HG03432 (cell line): ENCODE measurements at regions not wholly inside any gene's neighbourhood (a gene's known extent, or its start where the extent isn't known, plus 50 kb on each side); places are given as distances from the start of the nearest gene placed in this dataset.

Experiments used
- ATAC-seq: cut with Tn5 transposase; IDR thresholded peaks from one replicate; pipeline ENCODE4 v1.9.1; 2021; ENCODE audit warnings: mild to moderate bottlenecking, moderate library complexity; ENCODE audit not compliant: unreplicated experiment

DNA sequence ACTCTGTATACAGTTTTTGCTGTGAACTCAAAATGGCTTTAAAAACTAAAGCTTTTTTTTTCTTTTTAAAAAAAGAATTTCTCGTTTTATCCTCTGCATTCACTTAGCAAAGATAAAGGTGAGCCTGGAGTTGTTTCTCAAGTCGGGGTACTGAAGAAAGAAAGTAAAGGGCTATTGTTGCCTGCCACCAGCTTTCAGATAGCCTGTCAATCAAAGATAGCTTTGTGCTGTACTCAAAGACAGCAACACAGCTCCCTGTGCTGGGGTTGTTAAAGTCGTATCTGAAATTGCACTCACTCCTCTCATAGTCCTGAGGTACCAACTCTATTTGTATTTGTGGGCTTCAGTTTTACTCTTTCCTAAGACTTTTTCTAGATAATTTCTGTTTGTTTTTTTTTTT is 710.1 kb upstream of the ID4 start:
- ATAC-seq, result no peak

DNA sequence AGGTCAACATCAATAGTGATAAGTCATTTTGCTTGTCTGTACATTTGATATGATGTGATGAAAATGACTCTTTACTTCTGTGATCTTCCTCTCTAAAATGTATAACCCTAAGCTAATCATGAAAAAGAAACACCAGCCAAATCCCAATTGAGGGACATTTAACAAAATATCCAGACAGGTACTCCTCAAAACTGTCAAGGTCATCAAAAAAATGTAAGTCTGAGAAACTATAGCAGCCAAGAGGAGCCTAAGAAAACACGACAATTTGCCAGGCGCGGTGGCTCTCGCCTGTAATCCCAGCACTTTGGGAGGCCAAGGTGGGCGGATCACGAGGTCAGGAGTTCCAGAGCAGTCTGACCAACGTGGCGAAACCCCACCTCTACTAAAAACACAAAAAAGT is 708.5 kb upstream of the ID4 start:
- no peak for ATAC-seq

DNA sequence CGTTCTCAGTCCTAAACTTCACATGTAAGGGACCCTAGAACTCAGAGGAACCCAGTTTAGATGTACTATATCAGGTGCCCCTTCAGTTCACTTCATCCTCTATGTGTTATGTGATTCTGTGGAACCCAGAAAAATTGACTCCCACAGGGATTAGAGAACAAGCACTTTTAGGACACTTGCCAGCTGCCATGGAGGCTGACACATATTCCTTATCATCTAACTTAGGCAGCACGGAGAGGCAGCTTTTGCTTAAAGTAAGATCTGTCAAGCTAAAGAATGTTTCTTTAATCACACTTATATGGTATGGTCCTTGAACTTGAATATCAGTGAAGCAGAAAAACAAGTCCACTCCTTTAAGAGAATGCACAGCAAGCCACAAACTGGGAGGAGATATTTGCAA is 701.5 kb upstream of the ID4 start:
- no peak for ATAC-seq

DNA sequence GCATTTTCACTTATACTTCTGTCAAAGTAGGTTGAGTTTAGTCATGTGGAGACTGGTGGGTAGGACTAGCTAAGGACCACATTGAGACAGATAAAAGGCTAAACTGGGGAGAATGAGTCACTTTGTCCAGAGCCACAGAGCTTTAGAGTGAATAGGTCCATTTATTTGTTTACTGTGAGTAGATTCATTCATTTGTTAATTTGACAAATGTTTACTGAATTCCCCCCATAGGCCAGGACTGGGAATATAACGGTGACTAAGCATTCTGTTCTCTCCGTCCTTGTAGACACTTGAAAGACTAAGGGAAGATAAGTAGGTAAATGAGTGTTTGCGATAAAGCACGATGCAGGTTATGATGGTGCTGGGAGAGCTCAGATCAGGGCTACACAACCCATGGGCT is 699.7 kb upstream of the ID4 start:
- no peak for ATAC-seq

DNA sequence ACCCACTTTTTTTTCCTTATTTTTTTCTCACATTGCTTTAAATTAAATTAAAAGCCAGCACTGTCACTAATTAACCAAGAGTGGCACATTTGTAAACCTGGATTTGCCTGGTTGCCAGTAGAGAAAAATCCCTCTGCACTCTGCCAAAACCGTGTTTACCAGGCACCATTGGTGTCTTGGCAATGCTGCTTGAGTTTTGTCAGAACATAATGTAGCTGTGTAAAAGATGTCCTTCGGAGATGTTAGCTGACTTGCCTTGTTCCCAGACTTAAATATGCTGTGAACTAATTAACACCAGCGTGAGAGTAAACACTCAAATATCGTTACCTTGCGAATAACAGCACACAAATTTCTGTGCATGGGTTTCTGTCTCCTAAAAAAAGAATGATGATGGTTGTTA is 694.9 kb upstream of the ID4 start:
- ATAC-seq, result no peak

DNA sequence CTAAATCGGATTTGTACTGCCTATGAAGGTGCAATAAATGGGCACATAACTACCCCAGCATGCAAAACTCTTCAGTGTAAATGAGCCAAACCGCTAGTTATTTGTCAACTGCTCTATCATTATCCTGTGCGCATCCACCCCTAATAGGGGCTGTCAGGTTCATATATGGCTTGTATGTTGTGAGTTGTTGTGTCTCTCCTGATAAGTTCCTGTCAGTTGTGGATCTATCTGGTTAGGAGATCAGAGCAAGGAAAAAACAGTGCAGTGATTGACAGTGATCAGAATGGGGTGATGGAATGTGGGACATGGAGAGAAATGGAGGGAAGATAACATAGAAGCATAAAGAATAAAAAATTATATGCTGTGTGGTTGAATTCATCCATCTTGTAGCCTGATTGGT is 686.9 kb upstream of the ID4 start:
- no peak for ATAC-seq

DNA sequence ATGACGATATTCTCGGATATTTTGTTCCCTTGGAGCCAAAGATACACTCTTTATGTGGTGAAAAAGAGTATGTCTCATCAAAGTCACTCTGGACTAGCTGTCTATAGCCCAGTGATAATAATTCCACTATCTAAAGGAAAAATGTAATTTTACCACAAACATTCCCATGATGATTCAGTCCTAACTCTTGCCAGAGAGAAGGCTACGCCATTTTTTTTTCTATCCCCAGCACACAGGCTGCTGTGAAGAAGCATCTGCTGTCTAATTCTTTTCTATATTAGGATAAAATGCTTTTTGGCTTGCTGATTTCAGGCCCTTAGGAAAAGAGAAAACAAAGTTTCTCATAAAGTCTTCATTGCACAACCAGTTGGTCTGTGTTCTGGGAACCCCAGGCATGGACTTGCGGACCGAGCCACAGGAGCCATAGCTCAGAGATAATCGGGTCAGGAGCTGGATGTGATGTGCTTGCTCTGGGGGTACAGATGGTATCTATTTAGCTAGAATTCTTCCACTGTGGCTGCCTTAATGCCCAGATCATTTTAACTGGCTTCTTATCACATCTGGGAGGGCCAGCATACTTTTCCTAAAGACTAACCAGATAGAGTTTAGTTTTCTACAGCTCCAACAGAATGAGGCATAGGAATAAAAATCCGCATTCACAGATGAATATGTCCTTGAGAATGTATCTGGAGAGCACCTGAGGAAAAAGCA is 683.7 kb upstream of the ID4 start:
- no peak for ATAC-seq

DNA sequence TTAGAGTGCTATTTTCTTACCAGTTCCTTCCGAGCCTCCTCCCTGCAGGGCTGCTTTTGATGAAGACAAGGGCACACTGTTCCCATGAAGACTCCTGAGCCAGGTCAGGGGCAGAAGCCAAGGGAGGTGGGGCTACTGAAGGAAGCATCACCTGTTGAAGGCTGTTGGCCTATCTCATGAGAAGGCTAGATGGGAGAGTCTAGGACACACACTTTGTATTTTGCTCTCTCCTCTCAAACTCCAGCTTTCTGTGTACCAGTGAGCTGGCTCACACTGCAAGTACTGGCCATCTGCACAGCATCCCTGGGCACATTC is 683.2 kb upstream of the ID4 start:
- ATAC-seq, result no peak

DNA sequence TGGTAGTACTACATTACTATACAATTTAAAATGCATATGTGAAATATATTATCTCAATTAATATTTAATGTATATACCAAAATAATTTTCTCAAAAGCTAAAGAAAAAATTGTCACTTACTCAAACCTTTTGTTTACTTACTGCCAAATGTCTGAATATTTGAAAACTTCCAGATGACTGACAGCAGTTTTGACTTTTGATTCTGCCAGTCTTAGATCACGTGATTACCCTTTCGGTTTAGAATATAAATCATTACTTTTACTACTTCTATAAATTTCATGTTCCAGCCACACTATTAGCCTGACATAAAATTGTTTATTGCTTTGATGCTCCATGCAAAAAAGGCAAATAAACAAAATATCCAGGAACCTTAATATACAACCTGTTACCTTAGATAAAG is 680.7 kb upstream of the ID4 start:
- ATAC-seq, result no peak

DNA sequence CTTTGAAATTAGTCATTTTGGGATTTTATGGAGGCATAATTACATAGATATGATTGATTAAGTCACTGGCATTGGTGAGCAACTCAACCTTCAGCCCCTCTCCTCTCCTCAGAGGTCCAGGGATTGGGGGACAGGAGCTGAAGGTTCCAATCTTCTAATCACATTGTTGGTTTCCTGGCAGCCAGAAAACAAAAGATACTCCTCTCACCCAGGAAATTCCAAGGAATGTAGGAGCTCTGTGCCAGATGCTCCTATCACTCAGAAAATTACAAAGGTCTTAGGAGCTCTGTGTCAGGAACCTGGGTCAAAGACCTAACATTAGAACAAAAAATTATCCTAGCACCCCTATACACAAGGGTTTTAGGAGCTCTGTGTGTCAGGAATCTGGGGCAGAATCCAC is 679.7 kb upstream of the ID4 start:
- ATAC-seq, result no peak

DNA sequence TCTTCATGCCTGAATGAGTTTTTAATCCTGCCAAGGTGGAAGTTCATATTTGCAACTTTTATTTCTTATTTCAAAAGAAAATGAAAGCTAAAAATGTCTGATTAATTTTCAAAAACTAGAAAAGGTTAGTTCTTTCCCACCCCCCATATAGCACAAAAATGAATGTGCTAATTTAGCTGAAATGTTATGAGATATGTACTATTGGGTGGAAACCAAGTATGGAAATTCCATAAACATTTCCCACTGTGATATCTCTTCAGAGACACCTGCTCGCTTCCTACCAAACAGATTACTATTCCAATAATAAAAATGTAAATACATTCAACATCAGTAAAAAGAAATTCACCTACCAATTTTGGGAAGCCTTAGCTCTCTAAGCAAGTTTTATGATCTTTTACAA is 678.6 kb upstream of the ID4 start:
- no peak for ATAC-seq

DNA sequence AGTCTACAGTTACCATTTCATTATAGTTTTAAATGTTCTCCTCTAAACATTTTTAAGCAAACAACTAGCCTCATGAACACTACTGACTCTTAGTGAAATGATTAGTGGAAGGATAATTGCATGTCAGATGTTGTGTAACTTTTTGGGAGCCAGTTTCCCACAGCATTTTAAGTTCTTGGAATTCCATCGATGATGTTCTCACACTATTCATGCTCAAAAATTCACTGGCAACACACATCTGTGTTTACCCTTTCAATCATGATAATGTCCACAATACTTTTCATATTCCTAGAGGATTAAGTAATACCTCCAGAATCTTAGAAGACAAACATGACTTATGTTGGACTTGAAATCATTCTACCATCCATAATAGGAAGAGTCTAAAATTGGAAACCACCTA is 678.1 kb upstream of the ID4 start:
- no peak for ATAC-seq

DNA sequence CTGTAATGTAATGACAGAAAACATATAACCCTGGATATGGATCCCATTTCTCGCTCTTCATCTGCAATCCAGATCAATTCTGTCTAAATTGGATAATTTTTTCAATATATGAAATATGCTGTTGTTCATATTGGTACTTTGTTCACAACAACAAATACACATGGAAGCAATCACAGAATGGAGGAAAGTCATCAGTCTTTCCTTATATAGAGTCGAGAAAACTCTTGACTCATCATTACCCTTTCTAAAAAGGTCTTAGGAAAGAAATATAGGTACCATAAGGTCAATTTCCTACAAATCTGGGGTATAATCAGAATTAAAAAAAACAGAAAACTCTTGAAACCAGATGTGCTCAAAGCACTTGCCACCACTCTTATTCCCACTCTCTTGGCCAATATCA is 677.6 kb upstream of the ID4 start:
- ATAC-seq, result no peak

DNA sequence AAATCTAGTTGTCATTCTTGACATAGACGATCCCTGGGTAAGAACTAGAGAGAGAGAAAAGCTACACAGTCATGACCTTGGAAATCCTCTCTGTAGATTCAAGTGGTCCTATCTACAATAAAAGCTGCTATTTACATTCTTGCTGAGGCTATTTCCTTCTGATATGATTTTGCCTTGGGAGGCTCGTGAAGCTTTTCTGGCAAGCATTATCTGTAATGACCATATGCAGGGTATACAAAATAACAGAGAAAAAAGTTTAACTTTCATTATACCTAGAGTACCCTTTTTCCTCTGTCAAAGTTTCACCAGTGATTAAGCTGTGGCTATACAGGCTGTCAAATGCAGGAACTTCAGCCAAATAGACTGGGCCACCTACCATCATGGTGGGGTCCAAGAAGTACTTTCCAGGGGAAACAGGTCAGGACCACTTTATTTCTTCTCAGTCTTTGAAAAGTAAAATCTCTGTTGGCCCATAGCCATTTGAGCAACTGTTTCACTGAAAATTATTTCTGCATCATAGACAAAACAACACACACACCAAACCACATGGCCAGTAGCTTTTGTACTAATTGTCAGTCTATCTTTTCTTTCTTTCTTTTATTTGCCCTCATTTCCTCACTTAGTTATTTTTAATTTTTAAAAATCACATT is 677.0 kb upstream of the ID4 start:
- ATAC-seq, result no peak

DNA sequence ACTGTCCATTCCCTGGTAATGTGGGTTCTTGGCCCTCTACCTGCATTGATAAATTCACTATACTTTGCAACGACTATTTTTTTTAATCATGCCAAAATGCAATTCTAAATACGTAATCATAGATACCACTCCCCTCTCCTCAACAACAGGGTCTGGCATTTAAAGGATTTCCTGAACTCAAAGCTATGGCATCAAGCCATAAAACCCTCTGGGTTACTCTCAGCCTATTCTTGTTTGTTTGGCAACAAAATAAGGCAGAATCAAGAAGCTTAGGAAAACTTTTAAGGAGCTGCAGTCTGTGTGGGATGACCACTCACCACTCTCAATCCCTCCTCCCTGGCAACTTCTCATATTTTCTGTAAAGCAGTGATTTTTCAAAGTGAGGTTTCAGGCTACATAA is 669.9 kb upstream of the ID4 start:
- no peak for ATAC-seq

DNA sequence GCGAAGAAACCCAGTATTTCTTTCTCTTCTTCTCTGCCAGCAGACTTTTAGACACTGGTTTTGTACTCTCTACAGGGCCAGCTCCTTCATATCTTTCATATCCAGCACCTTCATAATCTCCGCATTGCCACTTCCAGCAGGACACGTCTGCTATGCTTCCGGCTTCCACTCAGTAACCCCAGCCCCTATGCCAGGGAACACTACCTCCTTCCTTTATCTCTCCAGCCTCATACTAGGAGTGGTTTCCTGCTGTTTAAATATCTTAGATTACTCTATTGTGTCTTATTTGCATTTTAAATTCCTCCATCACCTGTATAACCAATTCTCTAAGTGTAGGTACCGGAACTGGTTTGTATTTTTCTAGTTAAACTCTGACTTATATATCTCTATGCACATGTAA is 667.8 kb upstream of the ID4 start:
- ATAC-seq, result no peak

DNA sequence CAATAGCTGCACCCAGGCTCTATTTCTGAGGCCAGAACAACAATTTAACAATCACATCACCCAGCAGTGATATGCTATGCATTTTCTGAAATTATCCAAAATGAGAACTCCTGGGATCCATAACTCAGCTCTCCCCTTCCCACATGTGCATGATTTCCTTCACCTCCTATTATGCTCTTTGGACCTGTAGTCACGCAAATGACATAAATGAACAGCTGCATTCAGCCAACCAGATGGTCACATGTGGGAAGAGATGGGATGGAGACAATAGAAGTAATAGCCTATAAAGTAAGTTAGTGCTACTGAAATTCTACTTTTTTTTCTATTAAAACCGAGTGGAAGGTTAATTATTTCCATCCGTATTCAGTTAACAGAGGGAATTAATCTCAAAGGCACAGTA is 662.1 kb upstream of the ID4 start:
- no peak for ATAC-seq

DNA sequence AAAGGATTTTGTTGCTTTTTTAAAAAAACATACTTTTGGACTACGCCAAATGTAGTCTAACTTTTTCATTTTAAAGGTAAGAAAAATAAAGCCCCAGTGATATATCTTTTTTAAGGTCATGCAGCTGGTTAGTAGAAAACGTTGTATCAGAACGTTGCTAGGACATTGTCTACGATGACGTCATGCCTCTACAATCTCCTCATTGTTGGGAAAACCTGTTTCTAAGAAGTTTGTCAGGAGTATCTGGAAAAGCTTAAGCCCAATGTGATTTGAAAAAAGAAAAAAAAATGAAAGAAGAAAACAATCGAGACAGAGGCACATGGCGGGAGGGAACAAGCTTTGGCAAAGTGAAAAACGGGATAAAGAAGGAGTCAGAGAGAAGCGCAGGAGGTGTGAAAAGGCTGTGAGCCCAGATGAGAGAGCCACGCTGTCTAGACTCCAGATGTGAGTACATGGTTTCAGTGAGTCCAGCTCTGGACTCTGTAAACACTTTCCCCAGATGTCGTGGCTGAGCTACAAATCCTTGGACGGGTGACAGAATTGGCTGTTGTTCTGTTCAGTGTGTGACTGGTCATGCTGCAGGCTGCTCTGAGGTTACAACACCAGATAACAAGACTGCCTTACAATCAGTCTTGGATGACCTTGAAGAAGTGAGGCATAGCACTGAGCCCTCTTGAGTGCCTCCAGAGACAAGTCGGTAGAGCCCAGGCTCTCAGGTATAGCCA is 656.7 kb upstream of the ID4 start:
- no peak for ATAC-seq

DNA sequence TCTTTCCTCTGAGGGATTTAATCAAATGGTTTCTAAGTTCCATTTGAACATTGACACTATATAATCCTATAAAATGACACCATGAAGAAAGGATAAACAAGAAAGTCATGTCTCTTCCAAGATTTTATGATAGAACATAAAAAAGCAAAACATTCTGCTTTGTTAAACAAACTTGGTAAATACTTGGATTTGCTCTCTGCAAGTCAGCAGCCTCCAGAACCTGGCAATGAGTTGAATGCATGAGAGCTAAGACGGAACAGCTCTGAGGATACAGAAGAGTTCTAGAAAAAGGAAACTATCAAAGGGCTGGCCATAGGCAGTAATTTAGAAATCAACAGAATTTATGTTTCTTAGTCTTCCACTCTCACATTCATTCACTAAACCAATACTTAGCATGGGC is 656.0 kb upstream of the ID4 start:
- no peak for ATAC-seq

DNA sequence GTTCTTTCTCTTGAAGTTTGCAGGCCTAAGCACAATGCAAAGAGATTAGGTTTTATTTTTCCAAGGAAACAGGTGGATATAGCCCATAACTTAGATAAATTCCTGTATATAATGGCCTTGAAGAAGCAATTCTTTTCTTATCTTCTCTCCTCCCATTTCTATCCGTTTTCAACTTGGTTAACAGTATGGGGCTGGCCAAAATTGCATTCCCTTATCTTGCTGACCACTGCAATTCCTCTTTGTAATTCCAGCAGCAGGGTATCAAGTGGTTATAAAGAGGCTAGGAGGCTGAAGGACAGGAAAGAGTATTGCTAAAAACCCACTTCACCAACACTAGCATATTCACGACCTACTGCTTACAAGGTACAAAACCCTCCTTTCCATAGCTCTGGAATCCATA is 643.5 kb upstream of the ID4 start:
- no peak for ATAC-seq

DNA sequence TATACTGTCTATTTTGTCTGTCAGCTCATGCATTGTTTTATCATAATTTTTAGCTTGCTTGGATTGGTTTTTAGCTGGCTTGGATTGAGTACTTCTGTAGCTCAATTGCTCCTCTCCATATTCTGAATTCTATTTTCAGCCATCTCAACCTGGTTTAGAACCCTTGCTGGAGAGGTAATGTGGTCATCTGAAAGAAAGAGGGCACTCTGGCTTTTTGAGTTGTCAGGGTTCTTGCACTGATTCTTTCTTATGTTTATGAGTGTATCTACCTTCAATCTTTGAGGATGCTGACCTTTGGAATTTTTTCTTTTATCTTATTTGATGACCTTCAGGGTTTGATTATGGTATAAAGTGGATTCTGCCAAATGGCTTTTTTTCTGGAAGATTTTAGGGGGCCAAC is 632.7 kb upstream of the ID4 start:
- no peak for ATAC-seq

DNA sequence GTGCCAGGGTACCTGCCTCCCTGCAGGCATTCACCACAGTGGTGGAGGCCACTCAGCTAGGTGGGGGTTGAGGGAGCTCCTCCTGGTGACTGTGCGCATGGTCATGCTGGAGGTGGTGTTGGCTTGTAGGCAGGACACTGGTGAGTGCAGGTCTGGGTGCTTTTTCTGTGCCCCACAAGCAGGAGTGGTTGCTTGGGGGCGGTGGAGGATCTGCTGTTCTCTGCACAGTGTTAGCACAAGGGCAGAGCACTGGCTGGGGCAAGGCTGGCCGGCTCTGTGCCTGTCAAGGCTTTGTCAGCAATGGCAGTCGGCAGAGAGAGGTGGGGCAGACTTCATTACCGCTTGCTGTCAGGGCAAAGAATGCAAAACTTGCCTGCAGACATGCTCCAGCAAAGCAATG is 632.1 kb upstream of the ID4 start:
- ATAC-seq, result no peak

DNA sequence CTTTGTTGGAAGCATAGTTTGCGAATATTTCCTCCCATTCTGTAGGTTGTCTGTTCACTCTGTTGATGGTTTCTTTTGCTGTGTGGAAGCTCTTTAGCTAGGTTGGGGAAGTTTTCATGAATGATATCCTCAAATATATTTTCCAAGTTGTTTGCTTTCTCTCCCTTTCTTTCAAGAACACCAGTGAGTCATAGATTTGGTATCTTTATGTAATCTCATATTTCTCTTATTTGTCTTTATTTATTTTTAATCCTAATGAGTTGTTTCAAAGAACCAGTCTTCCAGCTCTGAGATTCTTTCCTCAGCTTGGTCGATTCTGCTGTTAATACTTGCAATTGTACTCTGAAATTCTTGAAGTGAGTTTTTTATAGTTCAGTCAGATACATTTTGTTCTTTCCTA is 628.0 kb upstream of the ID4 start:
- no peak for ATAC-seq
